WTC11 (cell line): ENCODE measurements at regions not wholly inside any gene's neighbourhood (a gene's known extent, or its start where the extent isn't known, plus 50 kb on each side); places are given as distances from the start of the nearest gene placed in this dataset.

Experiments
- ATAC-seq: fragments of 200-7000 bp; cut with Tn5 transposase; 2 replicates; pipeline ENCODE4 v1.10.0; 2021; ENCODE audit warnings: mild to moderate bottlenecking, moderate library complexity
- CTCF ChIA-PET: fragments of 300-600 bp; sonication (Branson Sonifier 250); formaldehyde crosslinking; loops from one replicate; lab custom pipeline; 2021; ENCODE audit warnings: antibody characterized with exemption; lab: Charles Lee
- POLR2A ChIA-PET: fragments of 350-600 bp; sonication (Branson Sonifier 250); formaldehyde crosslinking; loops from one replicate; lab custom pipeline; 2021; ENCODE audit warnings: antibody characterized with exemption; lab: Charles Lee
- DNase-seq: peaks from one replicate; pipeline ENCODE4 v3.0.0; 2021; ENCODE audit warnings: low spot score
- H3K27ac Mint-ChIP-seq: 2 replicates; pipeline ENCODE4 v1.8.0; 2021; ENCODE audit warnings: mixed read lengths
- H3K27me3 Mint-ChIP-seq: 2 replicates; pipeline ENCODE4 v1.8.0; 2021; ENCODE audit warnings: low read depth, mild to moderate bottlenecking, moderate library complexity, mixed read lengths
- H3K36me3 Mint-ChIP-seq: 2 replicates; pipeline ENCODE4 v1.8.0; 2021; ENCODE audit warnings: mixed read lengths
- H3K4me1 Mint-ChIP-seq: 2 replicates; pipeline ENCODE4 v1.8.0; 2022; ENCODE audit warnings: mixed read lengths
- H3K4me3 Mint-ChIP-seq: 2 replicates; pipeline ENCODE4 v1.8.0; 2021; ENCODE audit warnings: mild to moderate bottlenecking, moderate library complexity, mixed read lengths
- H3K9me3 Mint-ChIP-seq: 2 replicates; pipeline ENCODE4 v1.8.0; 2021; ENCODE audit warnings: mixed read lengths
- ATF6 ChIP-seq: sonication (generic); formaldehyde crosslinking; IDR thresholded peaks from 2 replicates; pipeline ENCODE4 v1.8.1; 2023; ENCODE audit warnings: mild to moderate bottlenecking, missing genetic modification reagents
- CDX4 ChIP-seq: fragments of 250-450 bp; sonication (Bioruptor Pico); IDR thresholded peaks from 2 replicates; pipeline ENCODE4 v1.9.0; 2021; ENCODE audit warnings: moderate library complexity, mild to moderate bottlenecking, inconsistent platforms, borderline replicate concordance
- CREM ChIP-seq: sonication (generic); formaldehyde crosslinking; IDR thresholded peaks from 2 replicates; pipeline ENCODE4 v1.8.1; 2022; ENCODE audit warnings: mild to moderate bottlenecking, missing genetic modification reagents, moderate library complexity
- ERG ChIP-seq: fragments of 250-450 bp; sonication (Bioruptor Pico); IDR thresholded peaks from 2 replicates; pipeline ENCODE4 v1.8.0; 2021; ENCODE audit warnings: mild to moderate bottlenecking
- FOXK1 ChIP-seq: sonication (generic); formaldehyde crosslinking; IDR thresholded peaks from 2 replicates; pipeline ENCODE4 v1.8.0; 2022; ENCODE audit warnings: mild to moderate bottlenecking, moderate library complexity, missing genetic modification reagents
- FOXP4 ChIP-seq: sonication (generic); formaldehyde crosslinking; IDR thresholded peaks from 2 replicates; pipeline ENCODE4 v1.8.0; 2022; ENCODE audit warnings: mild to moderate bottlenecking, missing genetic modification reagents
- HMGA2 ChIP-seq: fragments of 250-450 bp; sonication (Bioruptor Pico); IDR thresholded peaks from 2 replicates; pipeline ENCODE4 v1.4.0; 2021; ENCODE audit warnings: mild to moderate bottlenecking, moderate library complexity
- MAX ChIP-seq: sonication (generic); formaldehyde crosslinking; IDR thresholded peaks from 2 replicates; pipeline ENCODE4 v1.8.0; 2022; ENCODE audit warnings: mild to moderate bottlenecking, missing genetic modification reagents
- NFYB ChIP-seq: sonication (generic); formaldehyde crosslinking; conservative IDR thresholded peaks from 2 replicates; pipeline ENCODE4 v1.8.0; 2022; ENCODE audit warnings: low read depth, missing genetic modification reagents
- NR2C2 ChIP-seq: sonication (generic); formaldehyde crosslinking; IDR thresholded peaks from 2 replicates; pipeline ENCODE4 v1.8.0; 2022; ENCODE audit warnings: mild to moderate bottlenecking, missing genetic modification reagents
- PRDM15 ChIP-seq: sonication (generic); formaldehyde crosslinking; IDR thresholded peaks from 2 replicates; pipeline ENCODE4 v1.8.0; 2022; ENCODE audit warnings: missing genetic modification reagents
- PRRX2 ChIP-seq: fragments of 250-450 bp; sonication (Bioruptor Pico); IDR thresholded peaks from 2 replicates; pipeline ENCODE4 v1.8.0; 2021; ENCODE audit warnings: mild to moderate bottlenecking
- TEAD1 ChIP-seq: sonication (generic); formaldehyde crosslinking; IDR thresholded peaks from 2 replicates; pipeline ENCODE4 v1.8.0; 2022; ENCODE audit warnings: mild to moderate bottlenecking, missing genetic modification reagents
- USF2 ChIP-seq: sonication (generic); formaldehyde crosslinking; IDR thresholded peaks from 2 replicates; pipeline ENCODE4 v1.8.1; 2023; ENCODE audit warnings: mild to moderate bottlenecking, missing genetic modification reagents, moderate library complexity
- ZNF281 ChIP-seq: sonication (generic); formaldehyde crosslinking; IDR thresholded peaks from 2 replicates; pipeline ENCODE4 v1.8.0; 2023; ENCODE audit warnings: mild to moderate bottlenecking, missing genetic modification reagents
- ZNF425 ChIP-seq: fragments of 250-450 bp; sonication (Bioruptor Pico); conservative IDR thresholded peaks from 2 replicates; pipeline ENCODE4 v1.9.0; 2021; ENCODE audit warnings: mild to moderate bottlenecking

GRCh38 chr1:230518511-230518910 lies 92.4 kb upstream of the PGBD5 start:
- DNase-seq (peak; percentile 17), ATAC-seq (peak; percentile 35)
- H3K4me3 Mint-ChIP-seq = no peak overlapping the region
- H3K36me3 Mint-ChIP-seq = 0 out of 2 replicates have a peak, but pooled peaks cover 5% of the 10 kb centered on the region
- POLR2A ChIA-PET = interaction anchor here (0.6 kb wide), 1 partner anchor 456 kb away, joined by 3 read pairs; no protein-coding TSS in a partner anchor
- peaks cover 54% of the 10 kb centered on the region for H3K4me1 Mint-ChIP-seq
- H3K27ac Mint-ChIP-seq = peak overlapping the region; percentile 40; the same call in 1 of the 2 replicates
- no peaks in the 10 kb centered on the region for H3K27me3 Mint-ChIP-seq
- peaks cover 22% of the 10 kb centered on the region for H3K9me3 Mint-ChIP-seq
- CTCF ChIA-PET = interaction anchor here (0.6 to 0.8 kb wide), 3 partner anchors 42 to 155 kb away, joined by 3 to 4 read pairs (median 3); no protein-coding TSS in a partner anchor
- no peak for TF ChIP-seq FOXK1
- no peak for TF ChIP-seq USF2
- no peak for TF ChIP-seq TEAD1 (CRISPR knock-in tag)
- TF ChIP-seq ZNF425 (CRISPR knock-in tag) = no peak
- no peak for TF ChIP-seq CDX4 (CRISPR knock-in tag)
- TF ChIP-seq ERG (CRISPR knock-in tag) = no peak
- no peak for TF ChIP-seq HMGA2
- TF ChIP-seq NR2C2 = no peak
- no peak for TF ChIP-seq PRDM15 (CRISPR knock-in tag)
- no peak for TF ChIP-seq FOXP4 (CRISPR knock-in tag)
- TF ChIP-seq ZNF281 (CRISPR knock-in tag) = no peak
- TF ChIP-seq CREM (CRISPR knock-in tag) = no peak
- no peak for TF ChIP-seq ATF6
- no peak for TF ChIP-seq PRRX2 (CRISPR knock-in tag)
- no peak for TF ChIP-seq NFYB (CRISPR knock-in tag)
- TF ChIP-seq MAX (CRISPR knock-in tag) = no peak
